ENCODE measurements at regions not wholly inside any gene's neighbourhood (a gene's known extent, or its start where the extent isn't known, plus 50 kb on each side); places are given as distances from the start of the nearest gene placed in this dataset.

DNA sequence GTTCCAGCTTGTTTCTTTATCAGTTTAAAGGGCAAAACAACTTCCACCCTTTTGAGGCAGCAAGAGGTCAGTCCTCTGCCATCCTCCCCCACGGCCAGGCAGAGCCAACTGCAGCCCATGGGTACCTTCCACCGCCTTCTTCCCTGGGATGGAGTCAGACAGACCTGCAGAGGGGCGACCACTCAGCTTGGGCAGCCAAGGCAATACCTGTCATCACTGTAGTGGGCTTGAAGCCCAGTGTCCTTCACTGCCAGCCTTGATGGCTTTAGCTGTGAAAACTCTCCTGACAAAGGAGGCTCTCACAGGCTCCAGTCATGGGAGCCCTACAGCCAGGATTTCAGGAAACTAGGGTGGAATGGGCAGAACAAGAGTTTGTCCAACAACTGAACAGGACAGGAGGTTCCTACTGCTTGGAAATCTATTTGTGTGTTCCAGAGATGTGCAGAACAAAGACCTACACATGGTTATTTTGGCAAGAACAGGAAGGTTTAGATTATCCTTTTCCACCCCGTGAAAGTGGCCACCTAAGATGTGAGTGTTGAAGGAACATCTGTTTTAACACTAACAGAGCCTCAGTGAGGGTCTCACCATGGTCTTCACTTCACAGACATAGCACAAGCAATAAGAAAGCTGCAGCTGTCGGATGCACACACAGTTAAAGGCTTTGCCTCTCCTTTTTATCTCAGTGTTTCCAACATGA is 93.9 kb upstream of the RMDN2 start:
- no peak for DNase-seq (ENCODE audit: low read depth)
- no peak overlapping the region for H3K4me3 ChIP-seq (ENCODE audit: low read depth, low read length)
- TF ChIP-seq, protein P1, sequence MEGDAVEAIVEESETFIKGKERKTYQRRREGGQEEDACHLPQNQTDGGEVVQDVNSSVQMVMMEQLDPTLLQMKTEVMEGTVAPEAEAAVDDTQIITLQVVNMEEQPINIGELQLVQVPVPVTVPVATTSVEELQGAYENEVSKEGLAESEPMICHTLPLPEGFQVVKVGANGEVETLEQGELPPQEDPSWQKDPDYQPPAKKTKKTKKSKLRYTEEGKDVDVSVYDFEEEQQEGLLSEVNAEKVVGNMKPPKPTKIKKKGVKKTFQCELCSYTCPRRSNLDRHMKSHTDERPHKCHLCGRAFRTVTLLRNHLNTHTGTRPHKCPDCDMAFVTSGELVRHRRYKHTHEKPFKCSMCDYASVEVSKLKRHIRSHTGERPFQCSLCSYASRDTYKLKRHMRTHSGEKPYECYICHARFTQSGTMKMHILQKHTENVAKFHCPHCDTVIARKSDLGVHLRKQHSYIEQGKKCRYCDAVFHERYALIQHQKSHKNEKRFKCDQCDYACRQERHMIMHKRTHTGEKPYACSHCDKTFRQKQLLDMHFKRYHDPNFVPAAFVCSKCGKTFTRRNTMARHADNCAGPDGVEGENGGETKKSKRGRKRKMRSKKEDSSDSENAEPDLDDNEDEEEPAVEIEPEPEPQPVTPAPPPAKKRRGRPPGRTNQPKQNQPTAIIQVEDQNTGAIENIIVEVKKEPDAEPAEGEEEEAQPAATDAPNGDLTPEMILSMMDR (IDR thresholded peaks at IDR 0.05; ENCODE audit: insufficient read depth, low read length), result no peak

DNA sequence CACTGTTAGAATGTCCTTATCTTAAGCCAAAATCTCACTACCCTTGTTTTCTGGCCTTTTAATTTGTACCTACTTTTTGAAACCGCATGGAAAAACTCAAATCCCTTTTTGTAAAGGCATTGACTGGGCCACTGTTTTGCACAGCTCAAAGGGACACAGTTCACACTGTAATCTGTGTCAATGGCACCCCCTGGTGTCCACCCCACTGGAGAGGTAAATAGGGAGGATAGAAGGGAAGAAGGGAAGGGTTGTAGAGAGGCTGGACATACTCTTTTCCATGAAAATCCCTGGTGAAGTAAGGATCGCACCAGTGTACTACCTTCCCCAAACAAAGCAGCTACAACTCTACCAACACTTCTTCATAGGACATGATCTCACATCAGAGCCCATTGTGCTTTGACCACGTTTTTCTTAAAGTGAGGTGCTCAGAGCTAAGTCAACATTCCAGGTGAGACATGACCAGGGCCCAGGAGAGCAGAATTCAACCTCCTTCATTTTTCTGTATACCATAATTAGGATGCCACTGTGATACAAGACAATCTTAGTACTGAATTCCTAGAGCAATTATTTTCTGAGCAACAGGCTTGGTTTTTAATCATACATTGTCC is 92.4 kb upstream of the RMDN2 start:
- H3K4me3 ChIP-seq (ENCODE audit: low read depth, low read length), result no peak overlapping the region
- TF ChIP-seq, protein P1 (IDR thresholded peaks at IDR 0.05; ENCODE audit: insufficient read depth, low read length), result peak; percentile 80
- peak; percentile 86 for DNase-seq (ENCODE audit: low read depth)

DNA sequence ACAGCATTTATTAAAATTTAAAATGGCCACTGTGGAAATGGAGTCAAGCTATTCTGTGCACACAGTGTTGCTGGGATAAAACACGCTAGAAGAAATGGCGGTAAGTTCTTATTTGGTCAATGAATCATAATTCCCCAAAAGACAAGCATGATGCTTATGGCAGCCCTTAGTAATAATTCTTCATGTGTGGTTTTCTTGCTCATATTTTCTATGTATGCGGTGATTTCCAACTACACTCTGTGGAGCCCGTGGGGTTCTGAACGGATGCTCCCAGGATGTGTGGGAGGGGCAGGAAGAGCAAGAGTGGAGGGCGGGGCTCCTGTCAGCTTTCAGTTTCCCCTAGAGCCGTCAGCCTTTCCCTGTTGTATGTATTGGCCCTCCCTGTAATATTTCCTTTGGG is 91.7 kb upstream of the RMDN2 start:
- no peak overlapping the region for H3K4me3 ChIP-seq (ENCODE audit: low read depth, low read length)
- no peak for DNase-seq (ENCODE audit: low read depth)
- TF ChIP-seq, protein P1 (IDR thresholded peaks at IDR 0.05; ENCODE audit: insufficient read depth, low read length), result no peak

DNA sequence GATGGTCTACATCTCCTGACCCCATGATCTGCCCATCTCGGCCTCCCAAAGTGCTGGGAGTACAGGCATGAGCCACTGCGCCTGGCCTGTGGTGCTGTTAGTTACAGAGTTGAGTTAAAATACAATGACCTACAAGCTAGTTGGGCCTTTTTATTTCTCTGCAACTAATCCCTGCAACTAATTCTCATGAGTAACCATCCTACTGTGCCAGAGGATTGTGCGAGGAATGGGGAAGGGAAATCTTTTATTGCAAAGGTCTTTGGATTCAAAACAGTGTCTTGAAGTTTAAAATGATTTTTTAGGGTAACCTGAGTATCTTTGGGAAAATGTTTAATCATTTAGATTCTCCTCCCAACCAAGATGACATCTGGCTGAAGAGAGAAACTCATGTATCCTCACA is 88.8 kb upstream of the RMDN2 start:
- H3K4me3 ChIP-seq (ENCODE audit: low read depth, low read length), result no peak overlapping the region
- TF ChIP-seq, protein P1 (IDR thresholded peaks at IDR 0.05; ENCODE audit: insufficient read depth, low read length), result no peak
- no peak for DNase-seq (ENCODE audit: low read depth)

DNA sequence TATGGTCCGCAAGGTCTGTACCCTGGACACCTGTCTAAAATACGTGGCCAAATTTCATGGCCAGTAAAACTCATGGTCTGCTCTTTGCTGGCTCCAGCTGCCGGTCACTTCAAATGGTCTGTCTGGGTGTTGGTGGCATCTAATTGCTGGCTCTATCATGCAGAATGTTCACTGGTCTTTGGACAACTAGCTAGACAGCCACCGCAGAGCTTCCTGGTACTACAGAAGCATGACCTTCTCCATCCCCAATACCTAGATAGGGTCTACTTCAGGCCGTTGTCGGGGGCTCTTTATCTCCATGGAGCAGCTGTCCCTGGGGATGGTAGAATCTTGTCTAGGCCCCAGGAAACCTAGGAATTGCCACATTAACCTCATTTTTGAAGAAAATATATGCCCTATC is 88.4 kb upstream of the RMDN2 start:
- H3K4me3 ChIP-seq (ENCODE audit: low read depth, low read length), result no peak overlapping the region
- no peak for DNase-seq (ENCODE audit: low read depth)

DNA sequence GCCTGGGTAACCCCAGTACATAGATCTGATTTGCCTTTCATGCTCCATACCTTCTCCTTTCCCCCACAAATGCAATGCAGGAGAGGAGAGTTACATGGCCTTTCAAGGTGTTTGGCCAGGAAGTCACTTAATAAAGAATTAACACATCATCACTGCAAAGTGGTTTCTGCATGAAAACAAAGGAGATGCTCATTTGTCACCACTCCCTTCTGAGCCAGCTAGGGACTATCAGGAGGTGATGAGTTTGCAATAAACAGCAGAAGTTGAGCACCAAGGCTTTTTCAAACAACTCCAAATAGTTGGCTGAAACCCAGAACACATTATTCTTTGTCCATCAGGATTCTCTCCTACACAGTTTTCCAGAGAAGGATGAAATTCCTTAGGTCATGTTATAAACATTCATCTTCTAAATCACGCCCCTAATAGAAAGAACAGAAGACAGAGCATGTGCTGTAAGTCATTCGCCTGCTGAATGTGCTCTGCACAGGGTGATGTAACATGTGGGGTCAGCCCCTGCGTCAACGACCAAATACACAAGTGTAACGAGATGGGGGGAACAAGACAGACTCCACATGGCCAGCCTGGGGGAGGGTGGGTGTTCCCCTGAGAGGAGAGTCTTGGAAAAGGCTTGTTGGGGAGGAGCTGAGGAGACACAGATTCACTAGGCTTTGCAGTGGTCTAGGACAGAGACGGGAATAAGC is 87.3 kb upstream of the RMDN2 start:
- no peak overlapping the region for H3K4me3 ChIP-seq (ENCODE audit: low read depth, low read length)
- TF ChIP-seq, protein P1 (IDR thresholded peaks at IDR 0.05; ENCODE audit: insufficient read depth, low read length), result no peak
- peak; percentile 63 for DNase-seq (ENCODE audit: low read depth)

More for the DNA sequence above, 88.4 kb upstream of the RMDN2 start:
- TF ChIP-seq, protein P1 (IDR thresholded peaks at IDR 0.05; ENCODE audit: insufficient read depth, low read length), result no peak
